Right ventricle myocardium superior (tissue), 1 donor: ENCODE measurements at regions not wholly inside any gene's neighbourhood (a gene's known extent, or its start where the extent isn't known, plus 50 kb on each side); places are given as distances from the start of the nearest gene placed in this dataset.

ENCODE experiments used
- ATAC-seq: fragments of 200-7000 bp; cut with Tn5 transposase; one replicate; pipeline ENCODE4 v1.9.1; 2020; ENCODE audit warnings: mild to moderate bottlenecking; ENCODE audit not compliant: poor library complexity
- DNase-seq: peaks from one replicate; pipeline ENCODE4 v3.0.0-alpha.2; 2020
- intact Hi-C: fragments of 100-400 bp; cut with DNase I; formaldehyde crosslinking; loops from one replicate; pipeline ENCODE4 v1.11.2; 2022
- donor health status: DM: no; HTN: yes; CAD: no; lungs with severe emphysema.

GRCh38 chr2:217520356-217521010 is 482.3 kb downstream of the TNS1 start:
- intact Hi-C loops: no loop called here
- no peak for DNase-seq
- no peak for ATAC-seq

GRCh38 chr2:217517402-217517801 is 485.4 kb downstream of the TNS1 start:
- no peak for DNase-seq
- peak; percentile 33 for ATAC-seq
- intact Hi-C loops: loop anchor here (10.0 kb wide), 1 partner anchor 197 kb away; no protein-coding TSS in a partner anchor

DNA sequence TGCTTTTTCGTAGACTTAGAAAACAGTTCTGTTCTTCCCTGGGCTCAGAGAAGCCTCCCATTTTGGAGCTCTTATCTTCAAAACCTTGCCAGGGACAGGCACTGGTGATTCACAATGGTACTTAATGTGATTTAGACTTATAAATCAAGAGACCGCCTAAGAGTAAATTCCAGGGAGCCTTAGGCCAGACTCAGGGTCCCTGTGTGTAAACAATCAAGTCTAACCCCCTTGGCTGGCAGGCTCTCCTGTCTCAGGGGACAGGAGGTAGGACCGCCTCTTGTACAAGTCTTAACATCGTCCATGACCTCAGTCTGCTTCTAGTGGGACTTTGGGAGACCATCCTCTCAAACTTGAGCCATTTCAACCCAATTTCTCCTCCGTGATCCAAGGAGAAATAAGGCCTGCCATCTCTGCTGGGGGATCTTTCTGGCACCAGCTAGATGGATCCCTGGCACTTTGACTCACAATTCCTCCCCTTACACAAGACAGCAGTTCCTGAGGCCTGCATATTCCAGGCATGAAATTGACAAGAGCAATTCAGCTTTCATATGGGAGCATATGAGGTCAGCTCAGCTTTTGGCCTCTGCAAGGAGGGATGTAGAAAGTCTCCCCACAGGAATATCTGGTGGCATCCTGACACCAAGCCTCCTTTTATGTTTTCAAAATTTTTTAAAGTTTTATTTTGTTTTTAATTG is 487.0 kb downstream of the TNS1 start:
- intact Hi-C loops: loop anchor here (10.0 kb wide), 1 partner anchor 199 kb away; no protein-coding TSS in a partner anchor
- ATAC-seq (no peak), DNase-seq (no peak)

- no peak for ATAC-seq
- no peak for DNase-seq
- intact Hi-C loops: loop anchor here (5.0 to 10.0 kb wide), 3 partner anchors 202 to 831 kb away; partner anchors contain the start of gene IGFBP5
Measured at GRCh38 chr2:217513258-217513657, 489.5 kb downstream of the TNS1 start.

DNA sequence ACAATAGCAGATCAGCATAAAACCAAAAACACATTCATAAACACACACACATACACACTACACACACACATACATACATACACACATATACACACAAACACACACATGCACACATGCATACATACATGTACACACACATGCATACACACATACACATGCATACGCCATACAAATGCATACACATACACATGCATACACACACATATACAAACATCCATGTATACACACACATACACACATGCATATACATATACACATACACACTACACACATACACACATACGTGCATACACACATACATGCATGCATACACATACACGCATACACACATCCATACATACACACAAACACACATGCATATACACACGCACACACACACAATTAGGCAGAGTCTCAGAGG is 490.1 kb downstream of the TNS1 start:
- intact Hi-C loops: loop anchor here (5.0 to 10.0 kb wide), 3 partner anchors 202 to 830 kb away; partner anchors contain the start of gene IGFBP5
- no peak for DNase-seq
- ATAC-seq: no peak

DNA sequence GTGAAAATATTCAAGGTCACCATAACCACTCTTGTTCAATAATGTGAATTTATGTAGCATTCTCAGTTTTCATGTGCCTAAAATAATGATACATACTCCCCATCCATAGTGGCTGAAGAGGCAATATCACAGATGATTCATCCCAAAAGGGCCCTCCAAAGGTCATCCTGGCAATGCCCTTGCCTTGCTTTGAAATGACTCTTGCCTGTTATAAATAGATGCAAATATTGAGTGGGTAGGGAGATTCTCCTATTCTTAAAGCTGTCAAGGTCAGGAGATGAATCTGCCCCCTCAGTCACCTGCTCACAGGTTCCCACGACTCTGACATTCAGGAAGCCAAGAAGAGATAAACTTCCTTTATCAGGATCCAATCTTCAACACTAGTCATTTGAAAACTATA is 490.5 kb downstream of the TNS1 start:
- DNase-seq (no peak), ATAC-seq (no peak)
- intact Hi-C loops: loop anchor here (5.0 to 10.0 kb wide), 3 partner anchors 203 to 830 kb away; partner anchors contain the start of gene IGFBP5

- DNase-seq: no peak
- peak; percentile 25 for ATAC-seq
- intact Hi-C loops: loop anchor here (5.0 to 10.0 kb wide), 3 partner anchors 203 to 830 kb away; partner anchors contain the start of gene IGFBP5
Measured at GRCh38 chr2:217511850-217512249, 490.9 kb downstream of the TNS1 start.

- intact Hi-C loops: loop anchor here (5.0 to 10.0 kb wide), 3 partner anchors 204 to 829 kb away; partner anchors contain the start of gene IGFBP5
- DNase-seq (peak; percentile 36), ATAC-seq (peak; percentile 95)
Measured at GRCh38 chr2:217510771-217511291, 492.0 kb downstream of the TNS1 start.

GRCh38 chr2:217505303-217505702 is 497.5 kb downstream of the TNS1 start:
- no peak for ATAC-seq
- DNase-seq: no peak
- intact Hi-C loops: loop anchor here (10.0 kb wide), 1 partner anchor 321 kb away; no protein-coding TSS in a partner anchor

DNA sequence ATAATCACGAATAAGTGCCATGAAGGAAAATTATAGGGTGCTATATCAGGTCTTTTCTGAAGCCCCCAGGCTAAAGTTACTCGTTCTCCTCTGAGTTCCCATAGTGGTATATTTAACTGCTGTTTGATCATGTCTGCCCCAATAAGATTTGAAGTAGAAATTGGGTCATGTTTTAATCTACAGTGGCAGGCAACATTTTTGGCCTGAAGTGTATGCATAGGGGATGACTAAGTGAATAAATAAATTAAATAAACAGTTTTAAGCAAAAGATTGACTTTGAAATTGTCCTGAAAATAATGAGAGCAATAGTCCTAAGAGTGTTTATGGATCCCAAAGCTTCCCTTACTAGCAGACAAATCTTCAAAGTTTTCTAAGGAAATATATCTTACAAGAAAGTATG is 500.9 kb downstream of the TNS1 start:
- no peak for ATAC-seq
- intact Hi-C loops: loop anchor here (10.0 kb wide), 1 partner anchor 317 kb away; no protein-coding TSS in a partner anchor
- no peak for DNase-seq

DNA sequence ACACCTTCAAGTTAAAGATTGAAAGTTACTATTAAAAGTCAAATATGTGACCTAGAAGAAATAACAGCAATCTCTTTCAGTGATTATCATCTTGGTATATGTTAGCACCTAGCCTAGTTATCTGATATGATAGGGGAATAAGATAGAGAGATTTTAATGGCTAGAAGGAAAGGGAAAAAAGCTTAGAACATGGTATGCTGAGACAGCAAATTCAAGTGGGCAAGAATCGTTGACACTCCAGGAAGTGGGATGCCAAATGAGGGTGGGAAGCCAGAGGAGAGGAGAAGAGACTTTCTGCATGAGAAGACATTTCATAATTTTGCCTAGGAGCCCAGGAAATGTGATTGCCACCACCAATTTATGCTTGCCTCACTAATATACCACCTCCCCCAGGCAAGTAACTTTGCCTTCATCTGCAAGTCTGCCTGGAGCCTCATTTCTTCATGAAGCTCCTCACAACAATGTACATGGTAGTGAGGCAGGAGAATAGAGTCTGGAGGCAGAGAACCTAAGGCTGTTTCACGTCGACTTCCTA is 504.9 kb downstream of the TNS1 start:
- ATAC-seq (no peak), DNase-seq (no peak)
- intact Hi-C loops: no loop called here

DNA sequence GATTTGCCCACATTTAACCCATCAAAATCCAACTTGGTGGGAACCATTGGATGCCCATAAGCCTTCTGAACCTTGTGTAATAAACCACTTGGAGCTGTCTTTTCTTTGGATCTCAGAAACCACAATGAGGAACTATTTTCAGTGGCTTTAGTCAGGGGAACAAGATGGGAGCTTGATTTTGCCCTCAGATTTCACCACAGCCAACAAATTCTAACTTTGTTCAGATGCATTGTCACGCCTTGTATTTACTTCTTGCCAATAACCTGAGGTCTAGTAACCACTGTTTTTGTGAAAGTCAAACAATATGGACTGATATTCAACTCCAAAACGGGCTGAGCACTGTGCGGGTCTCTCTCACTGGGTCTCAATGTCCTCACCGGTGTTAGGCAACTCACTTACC is 508.2 kb downstream of the TNS1 start:
- no peak for ATAC-seq
- intact Hi-C loops: no loop called here
- DNase-seq: no peak

DNA sequence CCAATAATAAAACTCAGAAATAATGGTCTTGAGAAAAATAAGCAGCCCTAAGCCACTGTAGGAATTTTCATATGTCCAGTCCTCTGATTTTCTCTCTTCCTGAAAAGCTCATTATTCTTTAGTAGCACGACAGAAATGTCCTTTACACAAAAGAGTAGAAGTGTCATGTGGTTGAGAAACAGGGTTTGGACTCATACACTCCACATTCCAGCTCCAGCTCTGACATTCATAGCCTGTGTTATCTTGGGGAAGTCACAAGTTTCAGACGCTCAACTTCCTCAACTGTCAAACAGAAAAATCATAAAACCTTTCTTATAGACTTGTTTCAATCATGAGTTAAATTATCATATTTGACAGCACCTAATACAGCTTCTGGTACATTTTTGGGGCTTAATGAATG is 511.5 kb downstream of the TNS1 start:
- ATAC-seq: no peak
- intact Hi-C loops: no loop called here
- no peak for DNase-seq

DNA sequence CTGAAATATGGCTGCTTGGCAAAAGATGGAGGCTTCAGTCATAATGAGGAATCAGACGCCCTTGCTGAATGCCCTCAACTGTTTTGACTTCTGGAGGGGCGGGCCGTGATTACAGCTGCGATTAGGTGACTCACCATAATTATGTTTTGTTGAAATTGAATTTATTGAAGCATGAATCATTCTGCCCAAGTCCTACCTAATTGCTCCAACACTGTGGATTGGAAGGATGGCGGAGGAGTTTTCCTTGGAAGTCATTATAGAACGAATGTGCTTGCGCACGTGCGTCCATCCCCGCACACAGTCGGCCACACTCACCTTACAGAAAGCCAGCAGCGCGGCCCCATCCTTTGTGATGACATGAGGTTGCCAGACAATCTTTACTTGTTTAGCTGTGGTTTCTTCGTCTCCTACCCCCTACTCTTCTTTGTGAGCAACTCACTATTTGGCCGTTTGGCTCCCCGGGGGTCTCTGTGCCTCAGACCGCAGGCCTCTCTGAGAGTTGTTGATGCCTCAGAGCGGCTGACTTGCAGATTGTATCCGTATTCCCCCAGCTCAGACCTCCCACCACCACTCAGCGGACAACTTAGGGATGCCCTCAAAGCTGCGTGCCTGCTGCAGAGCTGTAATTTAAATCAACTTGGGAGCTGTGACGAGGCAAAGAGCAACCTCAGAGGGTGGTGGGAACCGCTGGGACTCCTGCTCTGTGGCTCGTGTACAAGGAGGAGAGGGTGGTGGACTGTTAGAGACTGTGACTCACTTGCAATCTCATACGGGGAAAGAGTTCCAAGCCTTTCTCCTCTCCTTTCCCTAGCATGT is 513.4 kb downstream of the TNS1 start:
- intact Hi-C loops: no loop called here
- DNase-seq (no peak), ATAC-seq (no peak)

DNA sequence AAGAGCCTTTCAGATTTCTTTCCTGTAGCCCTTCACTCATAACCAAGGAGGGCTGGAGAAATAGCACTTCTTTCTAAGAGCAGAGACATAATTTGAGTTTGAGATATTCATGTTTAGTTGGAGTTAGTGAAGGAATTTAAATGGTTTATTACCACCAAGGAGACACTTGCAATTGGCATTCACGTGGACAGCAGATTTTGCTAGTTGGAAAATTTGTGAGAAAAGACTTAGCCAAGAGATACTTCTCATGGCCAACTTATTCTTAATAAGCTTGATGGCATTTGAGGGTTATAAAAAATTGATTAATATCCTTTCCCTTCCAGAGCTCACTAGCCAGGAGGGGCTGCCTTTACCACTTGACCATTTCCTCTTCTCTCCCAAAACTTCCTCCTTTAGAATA is 518.7 kb downstream of the TNS1 start:
- no peak for ATAC-seq
- intact Hi-C loops: no loop called here
- DNase-seq: no peak

DNA sequence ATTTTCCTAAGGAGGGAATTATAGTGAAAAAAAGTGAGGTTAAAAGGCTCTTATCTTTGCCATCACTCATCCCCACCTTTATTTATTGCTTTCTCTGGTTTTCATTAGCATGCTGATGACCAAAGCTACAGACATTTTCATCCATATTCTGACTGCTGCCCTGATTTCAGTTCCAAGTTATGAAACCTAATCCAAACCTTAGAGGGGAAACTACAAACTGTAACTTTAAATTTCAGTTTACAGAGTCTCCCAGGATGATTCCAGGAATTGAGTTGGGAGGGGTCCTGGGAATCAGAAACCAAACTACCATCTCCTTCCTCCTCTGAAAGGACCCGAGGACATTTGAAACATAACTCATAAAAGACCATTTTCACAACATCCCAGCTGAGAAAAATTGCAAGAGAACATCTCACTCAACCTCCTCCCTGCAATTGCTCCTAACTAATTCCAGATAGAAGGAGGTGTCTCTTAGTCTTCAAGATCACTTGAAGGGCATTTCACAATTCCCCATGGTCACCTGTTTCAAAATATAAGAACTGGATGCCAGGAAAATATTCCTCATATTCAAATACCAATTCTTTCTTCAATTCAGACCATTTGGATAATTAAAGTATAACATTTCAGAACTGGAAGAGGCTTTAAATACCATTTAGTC is 520.6 kb downstream of the TNS1 start:
- intact Hi-C loops: no loop called here
- no peak for DNase-seq
- ATAC-seq: no peak

- DNase-seq (no peak), ATAC-seq (no peak)
- intact Hi-C loops: no loop called here
Measured at GRCh38 chr2:217481577-217481976, 521.2 kb downstream of the TNS1 start.

- intact Hi-C loops: no loop called here
- ATAC-seq: no peak
- no peak for DNase-seq
Measured at GRCh38 chr2:217479566-217479965, 523.2 kb downstream of the TNS1 start.
